ENCODE measurements at regions not wholly inside any gene's neighbourhood (a gene's known extent, or its start where the extent isn't known, plus 50 kb on each side); places are given as distances from the start of the nearest gene placed in this dataset.

GRCh38 chr2:185208261-185208660 lies 530.3 kb upstream of the FSIP2 start:
- TF ChIP-seq CTCF (IDR thresholded peaks at IDR 0.05): no peak
- Mint-ChIP-seq H3K27me3 (ENCODE audit: low read depth in 3 of 3) (peaks cover 0 to 2% (median 0%) of the 10 kb centered on the region in 3 donors), H3K4me3 (no peak overlapping the region), H3K4me1 (no peaks in the 10 kb centered on the region), H3K27ac (no peak overlapping the region), H3K36me3 (no peaks in the 10 kb centered on the region), H3K9me3 (no peaks in the 10 kb centered on the region)
- Histone ChIP-seq H3K79me2 (ENCODE audit: insufficient read depth, low read length) (no peaks in the 10 kb centered on the region), H3K36me3 (replicated peaks in 1 of 2; ENCODE audit: control insufficient read depth in 1 of 2, insufficient read depth in 2 of 2, low read length in 2 of 2) (no peaks in the 10 kb centered on the region), H3K4me2 (replicated peaks; ENCODE audit: extremely low read depth, low read length, poor library complexity, severe bottlenecking) (no peak overlapping the region), H3K4me1 (ENCODE audit: control insufficient read depth in 1 of 2, insufficient read depth in 2 of 2, low read length in 2 of 2) (no peaks in the 10 kb centered on the region), H3K9me3 (replicated peaks in 1 of 2; ENCODE audit: control insufficient read depth in 1 of 2, insufficient read depth in 1 of 2, low read length in 2 of 2) (no peaks in the 10 kb centered on the region), H3K4me3 (replicated peaks in 1 of 3; ENCODE audit: low read depth in 2 of 3, low read length in 3 of 3) (no peak overlapping the region), H2AFZ (ENCODE audit: insufficient read depth, low read depth, low read length, poor library complexity, severe bottlenecking) (no peak overlapping the region), H3K27ac (ENCODE audit: low read depth in 1 of 2, low read length in 2 of 2) (no peak overlapping the region), H3K9ac (ENCODE audit: insufficient read depth, low read length, poor library complexity, severe bottlenecking) (no peak overlapping the region), H3K27me3 (ENCODE audit: control insufficient read depth in 2 of 2, insufficient read depth in 2 of 2, low read length in 2 of 2) (no peaks in the 10 kb centered on the region), H4K20me1 (ENCODE audit: insufficient read depth, low read length) (no peaks in the 10 kb centered on the region)
- DNase-seq: no peak
- intact Hi-C loops (cut with micrococcal nuclease): no loop called here
- no CpG with 5 or more reads among the region's 1 CpG for WGBS (ENCODE audit: insufficient coverage)

GRCh38 chr2:185215497-185215896 lies 523.1 kb upstream of the FSIP2 start:
- 75% methylated on average over 1 of the region's 3 CpGs for WGBS (ENCODE audit: insufficient coverage)
- no peak overlapping the region for H3K27ac ChIP-seq (ENCODE audit: low read depth in 1 of 2, low read length in 2 of 2)
- no peak overlapping the region for H3K4me2 ChIP-seq (replicated peaks; ENCODE audit: extremely low read depth, low read length, poor library complexity, severe bottlenecking)
- Mint-ChIP-seq H3K4me3 (no peak overlapping the region), H3K27ac (no peak overlapping the region), H3K9me3 (peaks cover 0 to 11% (median 3%) of the 10 kb centered on the region in 7 donors), H3K36me3 (no peaks in the 10 kb centered on the region), H3K4me1 (no peaks in the 10 kb centered on the region), H3K27me3 (ENCODE audit: low read depth in 3 of 3) (no peaks in the 10 kb centered on the region)
- H3K9ac ChIP-seq (ENCODE audit: insufficient read depth, low read length, poor library complexity, severe bottlenecking): no peak overlapping the region
- peaks cover 3% of the 10 kb centered on the region in 2 donors for H3K9me3 ChIP-seq (replicated peaks in 1 of 2; ENCODE audit: control insufficient read depth in 1 of 2, insufficient read depth in 1 of 2, low read length in 2 of 2)
- no peak overlapping the region for H3K4me3 ChIP-seq (replicated peaks in 1 of 3; ENCODE audit: low read depth in 2 of 3, low read length in 3 of 3)
- intact Hi-C loops (cut with micrococcal nuclease): no loop called here
- TF ChIP-seq CTCF (IDR thresholded peaks at IDR 0.05): no peak
- DNase-seq: no peak
- no peaks in the 10 kb centered on the region for H3K79me2 ChIP-seq (ENCODE audit: insufficient read depth, low read length)
- no peak overlapping the region for H2AFZ ChIP-seq (ENCODE audit: insufficient read depth, low read depth, low read length, poor library complexity, severe bottlenecking)
- H3K36me3 ChIP-seq (replicated peaks in 1 of 2; ENCODE audit: control insufficient read depth in 1 of 2, insufficient read depth in 2 of 2, low read length in 2 of 2): no peaks in the 10 kb centered on the region
- no peaks in the 10 kb centered on the region for H3K4me1 ChIP-seq (ENCODE audit: control insufficient read depth in 1 of 2, insufficient read depth in 2 of 2, low read length in 2 of 2)
- no peaks in the 10 kb centered on the region for H3K27me3 ChIP-seq (ENCODE audit: control insufficient read depth in 2 of 2, insufficient read depth in 2 of 2, low read length in 2 of 2)
- H4K20me1 ChIP-seq (ENCODE audit: insufficient read depth, low read length): no peaks in the 10 kb centered on the region
